RWPE2 (cell line): ENCODE measurements at regions not wholly inside any gene's neighbourhood (a gene's known extent, or its start where the extent isn't known, plus 50 kb on each side); places are given as distances from the start of the nearest gene placed in this dataset.

Source experiments
- ATAC-seq: fragments of 200-7000 bp; cut with Tn5 transposase; 3 replicates; pipeline ENCODE4 v1.9.1; 2021; ENCODE audit warnings: low read depth
- DNase-seq: peaks from one replicate; pipeline ENCODE4 v3.0.0-alpha.2; 2020; ENCODE audit warnings: low spot score
- H3K27ac ChIP-seq: fragments of 450-650 bp; 2 replicates; pipeline ENCODE4 v1.5.1; 2017; ENCODE audit warnings: mild to moderate bottlenecking; ENCODE audit not compliant: poor library complexity, severe bottlenecking
- H3K27me3 ChIP-seq: fragments of 250-450 bp; sonication (Bioruptor Pico); 2 replicates; pipeline ENCODE4 v1.5.1; 2021; ENCODE audit warnings: mild to moderate bottlenecking, moderate library complexity; ENCODE audit not compliant: insufficient read depth, poor library complexity, severe bottlenecking
- H3K36me3 ChIP-seq: fragments of 250-450 bp; sonication (Bioruptor Pico); 2 replicates; pipeline ENCODE4 v1.5.1; 2020; ENCODE audit warnings: low read depth, mild to moderate bottlenecking, moderate library complexity
- H3K4me1 ChIP-seq: fragments of 250-450 bp; sonication (Bioruptor Pico); 2 replicates; pipeline ENCODE4 v1.5.1; 2021; ENCODE audit warnings: mild to moderate bottlenecking, moderate library complexity; ENCODE audit not compliant: insufficient read depth, poor library complexity, severe bottlenecking
- H3K4me3 ChIP-seq: fragments of 250-450 bp; sonication (Bioruptor Pico); 2 replicates; pipeline ENCODE4 v1.5.1; 2021; ENCODE audit warnings: mild to moderate bottlenecking, moderate library complexity; ENCODE audit not compliant: severe bottlenecking
- H3K9me3 ChIP-seq: fragments of 250-450 bp; sonication (Bioruptor Pico); 2 replicates; pipeline ENCODE4 v1.5.1; 2021; ENCODE audit warnings: mild to moderate bottlenecking, moderate library complexity; ENCODE audit not compliant: severe bottlenecking
- CTCF ChIP-seq: fragments of 450-650 bp; IDR thresholded peaks from one replicate; pipeline ENCODE4 v1.5.1; 2017; ENCODE audit warnings: mild to moderate bottlenecking, moderate library complexity; ENCODE audit not compliant: poor library complexity, severe bottlenecking

- TF ChIP-seq CTCF = no peak
- Histone ChIP-seq H3K27me3 (no peaks in the 10 kb centered on the region), H3K27ac (no peak overlapping the region), H3K4me1 (peaks cover 19% of the 10 kb centered on the region), H3K4me3 (no peak overlapping the region), H3K9me3 (no peaks in the 10 kb centered on the region), H3K36me3 (no peaks in the 10 kb centered on the region)
- ATAC-seq = no peak
- no peak for DNase-seq
Observed at GRCh38 chr1:221847676-221848075, 105.8 kb upstream of the DUSP10 start.

GRCh38 chr1:221845650-221846371 lies 103.9 kb upstream of the DUSP10 start:
- H3K27ac ChIP-seq = peak overlapping the region; percentile 76

GRCh38 chr1:221841983-221842335 lies 100.1 kb upstream of the DUSP10 start:
- no peak for TF ChIP-seq CTCF
- no peaks in the 10 kb centered on the region for H3K9me3 ChIP-seq
- ATAC-seq = no peak
- H3K4me1 ChIP-seq = peaks cover 34% of the 10 kb centered on the region
- no peak for DNase-seq
- H3K27me3 ChIP-seq = no peaks in the 10 kb centered on the region
- H3K36me3 ChIP-seq = no peaks in the 10 kb centered on the region
- H3K27ac ChIP-seq = no peak overlapping the region
- H3K4me3 ChIP-seq = no peak overlapping the region

More at GRCh38 chr1:221845650-221846371, 103.9 kb upstream of the DUSP10 start:
- DNase-seq (peak; percentile 79), ATAC-seq (peak; percentile 97)
- no peak for TF ChIP-seq CTCF
- H3K27me3 ChIP-seq = no peaks in the 10 kb centered on the region
- no peaks in the 10 kb centered on the region for H3K36me3 ChIP-seq
- no peak overlapping the region for H3K4me3 ChIP-seq
- H3K4me1 ChIP-seq = peaks cover 19% of the 10 kb centered on the region
- H3K9me3 ChIP-seq = no peaks in the 10 kb centered on the region

- peak overlapping the region; percentile 77 for H3K27ac ChIP-seq
- no peaks in the 10 kb centered on the region for H3K36me3 ChIP-seq
- no peak overlapping the region for H3K4me3 ChIP-seq
- no peaks in the 10 kb centered on the region for H3K27me3 ChIP-seq
- no peaks in the 10 kb centered on the region for H3K9me3 ChIP-seq
- no peak for TF ChIP-seq CTCF
- peaks cover 31% of the 10 kb centered on the region for H3K4me1 ChIP-seq
- DNase-seq (no peak), ATAC-seq (no peak)
Observed at GRCh38 chr1:221841251-221841982, 99.5 kb upstream of the DUSP10 start.
